HG03378 (cell line): ENCODE measurements at regions not wholly inside any gene's neighbourhood (a gene's known extent, or its start where the extent isn't known, plus 50 kb on each side); places are given as distances from the start of the nearest gene placed in this dataset.
A peak's percentile ranks its signal among the peaks of the same experiment; 100 is the strongest.

Experiments
- ATAC-seq: cut with Tn5 transposase; IDR thresholded peaks from one replicate; pipeline ENCODE4 v1.9.1; 2021; ENCODE audit warnings: mild to moderate bottlenecking, moderate library complexity; ENCODE audit not compliant: unreplicated experiment

GRCh38 chr18:76686737-76687231 lies 135.6 kb upstream of the ZNF236 start:
- peak; percentile 64 for ATAC-seq

DNA sequence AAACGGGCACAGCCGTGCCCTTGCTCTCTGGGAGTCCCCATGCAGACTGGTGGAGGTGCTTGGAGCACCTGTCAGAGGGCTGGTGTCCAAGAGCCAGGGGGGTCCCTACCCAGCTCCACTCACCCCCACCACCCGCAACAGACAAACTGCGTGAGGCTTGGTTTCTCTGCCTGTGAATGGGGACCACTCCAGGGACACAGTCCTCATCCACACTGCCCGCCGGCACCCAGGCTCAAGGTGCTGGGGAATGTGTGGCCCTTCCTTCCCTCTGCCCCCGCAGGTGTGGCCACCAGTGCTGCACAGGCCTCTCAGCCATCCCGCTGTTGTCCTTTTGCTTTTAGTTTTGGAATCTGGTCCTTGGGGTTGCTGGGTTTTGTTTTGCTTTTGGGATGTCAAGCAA lies 136.5 kb upstream of the ZNF236 start:
- ATAC-seq = no peak

DNA sequence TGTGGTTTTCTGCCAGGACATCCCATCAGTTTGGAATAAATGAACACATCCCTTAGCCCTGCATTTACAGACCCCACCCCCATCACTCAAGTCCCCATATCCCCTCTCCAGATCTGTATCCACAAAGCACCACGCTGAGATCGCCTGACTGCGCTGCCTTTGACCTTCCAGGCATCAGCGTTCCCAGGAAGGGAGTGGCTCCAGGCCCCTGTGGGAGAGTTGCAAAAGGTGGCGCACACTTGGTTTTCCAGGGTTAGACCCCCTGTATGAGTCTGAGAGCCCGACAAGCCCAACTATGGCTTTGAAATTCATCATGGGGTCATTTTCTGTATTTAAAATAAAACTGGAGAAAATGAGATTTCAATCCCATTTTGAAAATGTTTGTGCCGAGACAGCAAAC lies 137.0 kb upstream of the ZNF236 start:
- ATAC-seq = no peak

DNA sequence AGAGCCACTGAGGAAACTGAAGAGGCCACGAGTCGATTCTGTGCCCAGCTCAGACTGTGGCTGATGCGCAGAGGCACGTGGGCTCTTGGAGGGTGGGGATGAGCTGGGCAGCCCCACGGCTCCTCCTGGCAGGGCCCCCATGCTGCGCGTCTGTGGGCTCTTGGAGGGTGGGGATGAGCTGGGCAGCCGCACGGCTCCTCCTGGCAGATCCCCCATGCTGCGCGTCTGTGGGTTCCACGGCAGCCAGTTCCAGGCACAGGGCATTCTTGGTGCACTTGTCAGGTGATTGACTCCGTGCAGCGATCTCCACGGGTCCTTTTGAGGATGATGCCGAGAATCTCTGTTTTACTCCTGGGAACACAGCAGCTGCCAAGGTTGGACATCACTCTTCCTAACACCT lies 138.1 kb upstream of the ZNF236 start:
- no peak for ATAC-seq

DNA sequence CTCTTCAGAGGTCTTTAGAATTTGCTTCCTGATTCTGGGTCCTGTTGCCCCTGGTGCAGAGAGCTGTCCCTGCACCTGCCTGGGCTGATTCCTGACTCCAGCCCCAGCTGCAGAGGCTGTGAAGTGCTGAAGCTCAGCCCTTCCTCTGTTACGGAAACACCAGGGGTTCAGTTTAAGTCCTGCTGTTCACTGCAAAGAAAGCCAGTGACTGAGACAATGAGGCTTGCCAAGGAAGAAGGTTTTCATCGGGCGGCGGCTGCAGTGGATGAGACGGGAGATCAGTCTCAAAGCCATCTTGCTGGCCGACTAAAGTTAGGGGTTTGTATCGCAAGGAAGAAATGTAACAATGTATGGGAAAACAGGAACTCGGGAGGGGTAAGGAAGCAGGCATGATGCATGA lies 142.4 kb upstream of the ZNF236 start:
- ATAC-seq = no peak

GRCh38 chr18:76679259-76679658 lies 143.1 kb upstream of the ZNF236 start:
- ATAC-seq = no peak

DNA sequence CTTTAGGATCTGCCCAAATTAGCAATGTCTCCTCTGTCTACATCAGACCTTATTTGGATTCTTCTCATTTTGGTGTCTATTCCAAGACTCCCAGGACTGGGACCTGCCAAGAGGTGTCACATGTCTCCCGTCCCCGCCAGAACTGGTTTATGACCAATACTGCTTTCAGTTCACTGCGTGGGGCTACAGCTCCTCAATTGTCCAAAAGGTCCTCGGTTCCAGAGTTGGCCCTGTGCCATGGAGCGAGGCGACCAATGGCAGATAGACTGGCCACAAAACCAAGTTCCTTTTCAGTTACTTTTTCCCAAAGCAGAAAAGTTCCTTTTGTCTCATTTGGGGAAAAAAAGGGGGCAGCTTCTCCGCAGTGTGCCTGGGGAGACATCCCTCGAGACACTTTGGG lies 144.1 kb upstream of the ZNF236 start:
- no peak for ATAC-seq

GRCh38 chr18:76674596-76674995 lies 147.8 kb upstream of the ZNF236 start:
- ATAC-seq = no peak

DNA sequence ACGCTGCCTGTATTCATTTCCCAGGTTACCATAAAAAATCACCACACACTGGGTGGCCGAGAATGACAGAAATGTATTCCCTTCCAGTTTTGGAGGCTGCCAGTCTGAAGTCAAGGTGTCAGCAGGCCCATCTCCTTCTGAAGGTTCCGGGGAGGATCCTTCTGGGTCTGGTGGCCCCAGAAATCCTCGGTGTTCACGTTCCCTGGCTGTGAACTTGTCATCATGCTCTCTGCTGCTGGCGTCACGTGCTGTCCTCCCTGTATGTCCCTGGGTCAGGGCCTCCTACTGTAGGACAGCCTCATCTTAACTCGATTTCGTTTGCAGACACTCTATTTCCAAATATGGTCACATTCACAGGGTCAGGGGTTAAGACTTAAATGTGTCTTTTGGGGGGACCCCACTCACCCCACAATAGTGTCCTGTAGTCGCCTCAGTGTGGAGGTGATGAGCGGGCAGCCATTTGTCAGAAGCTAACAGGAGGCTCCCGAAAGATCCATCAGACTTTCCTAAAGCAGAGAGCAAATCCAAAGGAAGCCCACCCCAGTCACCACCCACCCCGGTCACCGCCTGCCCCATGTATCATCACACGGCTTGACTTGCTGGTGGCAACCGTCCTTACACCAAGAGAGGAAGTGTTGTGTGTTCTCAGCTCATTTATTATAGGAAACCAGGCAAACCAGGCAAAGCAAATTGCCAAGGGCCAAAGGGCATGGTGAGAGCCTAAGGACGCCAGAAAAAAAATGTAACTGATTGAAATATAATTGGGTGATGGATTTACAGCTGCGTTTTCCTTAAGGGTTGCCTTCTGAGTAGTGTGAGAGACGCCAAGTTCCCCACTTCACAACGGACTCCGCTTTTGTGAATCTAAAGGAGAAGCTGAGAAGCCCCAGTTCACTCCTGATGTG lies 148.8 kb upstream of the ZNF236 start:
- ATAC-seq = no peak

GRCh38 chr18:76672627-76673026 lies 149.7 kb upstream of the ZNF236 start:
- ATAC-seq = no peak

GRCh38 chr18:76670564-76671288 lies 151.6 kb upstream of the ZNF236 start:
- ATAC-seq = no peak

DNA sequence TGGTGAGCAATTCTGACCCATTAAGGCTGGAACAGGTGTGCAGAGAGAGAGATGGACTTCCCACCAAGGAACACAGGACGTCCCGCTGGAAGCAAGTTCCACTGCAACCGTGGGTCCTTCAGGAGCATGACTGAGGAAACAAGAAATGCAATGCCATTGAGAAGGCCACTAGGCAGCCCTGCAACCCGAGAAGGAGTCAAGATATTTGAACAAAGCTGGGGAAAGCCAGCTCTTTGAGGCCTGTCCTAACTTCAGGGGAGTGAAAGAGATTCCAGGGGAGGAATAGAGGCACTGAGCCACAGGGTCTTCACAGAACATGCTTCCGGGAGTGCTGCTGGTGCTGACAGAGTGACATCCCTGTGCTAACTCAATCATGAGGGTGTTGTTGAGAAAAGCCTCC lies 153.8 kb upstream of the ZNF236 start:
- no peak for ATAC-seq

DNA sequence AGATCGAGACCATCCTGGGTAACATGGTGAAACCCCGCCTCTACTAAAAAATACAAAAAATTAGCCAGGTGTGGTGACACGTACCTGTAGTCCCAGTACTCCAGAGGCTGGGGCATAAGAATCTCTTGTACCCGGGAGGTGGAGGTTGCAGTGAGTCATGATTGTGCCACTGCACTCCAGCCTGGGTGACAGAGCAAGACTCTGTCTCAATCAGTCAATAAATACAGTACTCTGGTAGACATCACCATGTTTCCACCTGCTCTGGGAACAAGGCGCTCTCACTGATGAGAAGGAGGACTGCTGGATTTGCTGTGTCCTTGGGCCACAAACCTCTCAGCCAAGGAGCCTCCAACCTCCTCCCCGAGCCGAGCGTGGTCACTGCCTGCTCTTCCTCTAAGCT lies 154.2 kb upstream of the ZNF236 start:
- ATAC-seq = no peak

GRCh38 chr18:76667603-76668002 lies 154.8 kb upstream of the ZNF236 start:
- ATAC-seq = no peak

DNA sequence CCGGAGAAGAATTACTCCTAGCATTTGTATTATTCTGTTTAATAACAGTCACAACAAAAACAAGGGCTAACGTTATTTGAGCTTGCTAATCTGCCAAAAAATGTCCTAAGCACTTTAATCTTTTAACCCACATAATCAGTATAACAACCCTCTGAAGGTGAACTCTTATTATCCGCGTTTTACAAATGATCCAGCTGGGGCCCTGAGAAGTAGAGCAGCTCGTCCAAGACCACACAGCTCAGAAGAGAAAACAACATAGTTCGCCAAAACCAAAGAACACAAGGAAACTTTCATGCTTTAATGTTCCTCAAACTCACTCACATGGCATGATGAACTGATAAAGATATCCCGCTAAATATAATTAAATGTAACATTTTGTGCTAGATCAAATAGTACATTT lies 159.7 kb upstream of the ZNF236 start:
- ATAC-seq = no peak

DNA sequence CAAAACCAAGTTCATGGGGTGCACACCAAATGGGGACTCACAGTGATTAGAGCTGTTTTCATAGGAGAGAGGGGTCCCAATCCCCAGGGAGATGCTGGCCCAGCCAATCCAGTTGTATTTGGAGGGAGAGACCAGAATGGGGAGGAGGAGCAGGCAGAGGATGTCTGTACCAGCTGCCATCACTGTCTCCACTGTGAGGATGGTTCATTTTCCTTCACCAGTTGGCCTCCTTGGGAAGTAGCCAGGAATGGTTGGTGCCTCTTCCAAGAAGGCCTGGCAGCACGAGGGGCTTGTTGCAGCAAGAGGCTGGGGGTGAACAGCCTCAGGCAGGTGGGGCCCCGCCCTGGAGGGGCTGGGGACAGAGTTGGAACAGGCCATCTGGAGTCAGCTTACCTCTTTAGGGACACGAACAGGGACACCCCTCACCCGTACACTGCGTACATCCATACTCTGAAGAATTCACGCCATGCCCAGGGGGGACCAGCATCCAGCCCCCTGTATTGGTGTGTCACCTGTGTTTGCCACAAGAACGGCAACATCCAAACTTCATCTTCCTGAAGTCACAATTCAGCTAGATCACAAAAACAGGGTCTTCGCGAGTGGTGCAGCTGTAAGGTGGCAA lies 161.7 kb upstream of the ZNF236 start:
- ATAC-seq = no peak

DNA sequence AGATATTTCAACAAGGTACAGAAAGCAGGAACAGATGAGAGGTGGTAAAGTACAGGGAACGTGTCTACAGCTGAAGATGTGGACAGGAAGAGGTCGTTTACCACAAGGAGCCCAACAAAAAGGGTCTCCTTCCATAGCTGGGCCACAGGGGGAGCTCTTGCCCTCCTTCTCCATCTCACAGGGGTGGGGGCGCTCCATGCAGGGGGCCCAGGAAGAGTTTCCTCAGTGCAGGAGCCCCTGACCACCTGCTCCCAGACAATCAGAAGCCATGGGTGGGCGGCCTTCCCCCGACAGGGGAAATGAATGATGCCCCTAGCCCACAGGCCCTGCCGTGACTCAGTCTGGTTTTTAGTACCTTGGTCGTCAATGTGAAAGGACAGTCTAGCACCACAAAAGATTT lies 163.6 kb upstream of the ZNF516 start:
- ATAC-seq = peak; percentile 60

GRCh38 chr18:76657911-76658470 lies 162.9 kb upstream of the ZNF516 start:
- ATAC-seq = no peak

DNA sequence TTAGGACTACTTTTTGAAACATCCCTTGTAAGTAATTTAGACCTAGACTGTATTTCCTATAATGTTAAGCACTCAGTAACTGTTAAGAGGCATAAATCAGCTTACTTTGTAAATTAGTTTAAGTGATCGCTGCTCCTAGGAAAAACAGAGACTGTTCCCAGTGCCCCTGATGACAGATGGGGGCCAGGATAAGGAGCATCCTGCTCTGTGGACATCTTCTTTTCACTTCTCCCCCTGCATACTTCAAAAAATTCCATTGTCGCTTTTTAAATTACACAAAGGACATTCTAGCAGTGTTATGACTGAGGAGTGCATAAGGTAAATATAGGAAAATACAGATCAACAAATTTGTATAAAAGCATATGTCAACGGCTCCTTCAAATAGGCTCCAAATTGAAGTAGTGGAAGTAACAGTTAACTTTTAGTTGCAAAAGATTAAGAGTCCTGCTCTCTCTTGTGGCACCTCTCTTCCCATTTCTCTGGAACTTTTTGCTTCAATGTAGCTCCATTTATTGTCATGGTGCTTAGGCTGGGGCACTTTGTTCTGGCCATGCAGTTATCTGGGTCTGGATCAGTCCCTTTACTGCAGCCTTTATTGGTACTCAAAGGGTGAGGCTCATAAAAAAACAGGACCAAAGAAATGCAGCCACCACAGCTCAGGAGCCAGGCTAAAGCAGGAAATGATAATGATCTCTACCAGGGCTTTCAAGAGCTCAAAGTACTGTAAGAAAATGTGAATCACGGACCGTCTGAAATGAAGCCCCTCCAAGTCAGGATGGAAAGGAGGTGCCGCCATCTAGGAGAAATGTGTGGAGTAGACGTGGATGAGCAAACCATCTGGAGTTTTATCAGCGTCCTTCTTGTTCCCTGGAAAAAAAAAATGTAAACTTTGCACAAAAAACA lies 162.1 kb upstream of the ZNF516 start:
- no peak for ATAC-seq

GRCh38 chr18:76654577-76654976 lies 159.5 kb upstream of the ZNF516 start:
- ATAC-seq = no peak
